Mononuclear cell (primary cell): ENCODE measurements at regions not wholly inside any gene's neighbourhood (a gene's known extent, or its start where the extent isn't known, plus 50 kb on each side); places are given as distances from the start of the nearest gene placed in this dataset.

Experiments used
- H3K27me3 ChIP-seq: 2 replicates; pipeline ENCODE4 v1.6.0; 2011; ENCODE audit warnings: low read length, control low read depth; ENCODE audit not compliant: insufficient read depth
- H3K4me1 ChIP-seq: 2 replicates; pipeline ENCODE4 v1.5.1; 2011; ENCODE audit warnings: mild to moderate bottlenecking, low read length, control low read depth; ENCODE audit not compliant: insufficient read depth
- H3K4me3 ChIP-seq: 2 replicates; pipeline ENCODE4 v1.5.1; 2011; ENCODE audit warnings: mild to moderate bottlenecking, low read length, moderate library complexity
- H3K9me3 ChIP-seq: 2 replicates; pipeline ENCODE4 v1.5.1; 2011; ENCODE audit warnings: low read depth, mild to moderate bottlenecking, control low read depth, low read length

DNA sequence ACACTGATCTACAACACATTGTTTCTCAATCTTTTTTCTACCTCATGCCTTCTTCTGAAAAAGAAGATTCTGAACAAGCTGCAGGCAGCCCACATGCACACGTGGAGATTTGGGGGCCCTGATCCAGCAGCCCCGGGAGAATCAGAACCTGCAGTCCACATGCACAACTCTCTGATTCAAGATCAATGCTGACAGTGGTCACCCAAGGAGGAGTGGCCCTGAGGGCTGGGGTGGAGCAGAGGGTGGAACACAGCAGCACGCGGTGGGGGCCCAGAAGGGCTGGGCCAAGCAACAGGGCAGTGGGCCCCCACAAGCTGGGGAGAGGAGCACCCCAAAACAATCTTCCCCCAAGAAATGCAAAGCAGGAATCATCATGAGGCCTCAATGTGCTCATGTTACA lies 202.1 kb upstream of the NSMCE3 start:
- no peaks in the 10 kb centered on the region for H3K4me1 ChIP-seq
- no peaks in the 10 kb centered on the region for H3K27me3 ChIP-seq
- no peaks in the 10 kb centered on the region for H3K9me3 ChIP-seq
- no peak overlapping the region for H3K4me3 ChIP-seq

DNA sequence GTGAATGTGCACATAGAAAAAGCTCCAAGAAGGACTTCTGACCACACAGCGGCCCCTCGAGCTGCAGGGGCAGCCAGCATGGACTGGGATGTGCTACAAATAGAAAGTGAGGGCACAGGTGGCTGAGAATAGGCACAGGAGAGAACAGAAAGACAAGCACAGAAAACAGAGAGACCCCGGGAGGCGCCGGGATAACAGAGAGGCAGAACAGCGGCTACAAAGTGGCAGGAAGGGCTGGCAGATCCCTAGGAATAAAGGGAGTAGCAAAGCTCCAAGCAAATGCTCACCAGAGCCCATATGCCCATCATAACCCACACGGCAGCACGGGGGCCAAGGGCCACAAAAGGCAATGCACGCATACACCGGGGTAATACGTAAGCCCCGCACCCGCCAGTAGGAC lies 201.7 kb upstream of the NSMCE3 start:
- Histone ChIP-seq H3K9me3 (no peaks in the 10 kb centered on the region), H3K4me3 (no peak overlapping the region), H3K27me3 (no peaks in the 10 kb centered on the region), H3K4me1 (no peaks in the 10 kb centered on the region)

DNA sequence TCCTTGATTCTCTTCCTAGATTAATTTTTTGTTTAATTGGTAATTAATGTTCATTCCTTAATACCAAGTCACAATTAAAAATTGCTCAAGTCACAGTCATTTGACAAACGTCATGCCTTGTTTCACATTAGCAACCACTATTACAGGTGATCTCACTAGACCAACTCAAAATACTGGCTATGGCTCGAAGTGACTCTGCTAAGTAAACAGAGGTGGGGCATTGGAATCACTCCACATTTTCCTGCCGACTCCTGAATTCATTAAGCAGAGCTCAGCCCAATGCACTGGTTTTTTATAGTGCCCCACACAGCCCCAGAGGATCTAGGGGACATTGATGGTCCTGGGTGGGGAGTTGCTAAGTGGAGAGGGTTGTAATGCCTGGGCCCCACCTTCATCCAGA lies 201.2 kb upstream of the NSMCE3 start:
- no peaks in the 10 kb centered on the region for H3K27me3 ChIP-seq
- H3K4me1 ChIP-seq: no peaks in the 10 kb centered on the region
- H3K4me3 ChIP-seq: no peak overlapping the region
- no peaks in the 10 kb centered on the region for H3K9me3 ChIP-seq

DNA sequence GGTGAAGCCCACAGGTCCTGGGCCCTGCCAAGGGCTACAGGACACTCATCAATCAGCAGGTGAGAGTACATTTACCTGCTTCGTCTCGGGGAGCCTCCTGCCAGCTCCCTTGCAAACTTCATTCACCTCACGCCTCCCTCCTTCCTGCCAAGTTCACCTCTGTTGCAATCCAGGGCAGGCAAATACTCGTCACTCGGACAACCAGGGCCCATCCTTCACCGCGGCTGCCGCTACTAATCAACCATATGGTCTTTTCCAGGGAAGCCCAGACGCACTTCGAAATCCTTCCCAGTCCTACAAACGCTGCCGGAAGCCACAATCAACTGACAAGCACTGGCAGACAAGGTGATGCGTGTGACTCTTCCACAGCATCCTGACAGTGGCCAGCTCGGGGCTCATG lies 200.7 kb upstream of the NSMCE3 start:
- Histone ChIP-seq H3K9me3 (no peaks in the 10 kb centered on the region), H3K4me1 (no peaks in the 10 kb centered on the region), H3K27me3 (no peaks in the 10 kb centered on the region), H3K4me3 (no peak overlapping the region)

DNA sequence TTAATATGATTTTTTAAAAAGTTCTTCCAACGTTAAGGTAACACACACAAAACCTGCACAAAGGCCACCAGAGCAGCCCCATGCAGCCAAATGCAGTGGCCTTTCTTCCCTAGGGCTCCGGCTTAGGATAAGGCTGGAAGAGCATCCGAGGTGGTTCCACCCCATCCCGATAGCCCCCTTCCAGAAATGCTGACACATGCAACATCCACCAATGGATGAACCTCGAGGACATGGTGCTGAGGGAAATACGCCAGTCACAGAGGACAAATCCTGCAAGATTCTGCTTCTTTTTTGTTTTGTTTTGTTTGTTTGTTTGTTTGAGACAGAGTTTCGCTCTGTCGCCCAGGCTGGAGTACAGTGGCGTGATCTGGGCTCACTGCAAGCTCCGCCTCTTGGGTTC lies 199.3 kb upstream of the NSMCE3 start:
- Histone ChIP-seq H3K4me3 (no peak overlapping the region), H3K9me3 (no peaks in the 10 kb centered on the region), H3K4me1 (no peaks in the 10 kb centered on the region), H3K27me3 (no peaks in the 10 kb centered on the region)

DNA sequence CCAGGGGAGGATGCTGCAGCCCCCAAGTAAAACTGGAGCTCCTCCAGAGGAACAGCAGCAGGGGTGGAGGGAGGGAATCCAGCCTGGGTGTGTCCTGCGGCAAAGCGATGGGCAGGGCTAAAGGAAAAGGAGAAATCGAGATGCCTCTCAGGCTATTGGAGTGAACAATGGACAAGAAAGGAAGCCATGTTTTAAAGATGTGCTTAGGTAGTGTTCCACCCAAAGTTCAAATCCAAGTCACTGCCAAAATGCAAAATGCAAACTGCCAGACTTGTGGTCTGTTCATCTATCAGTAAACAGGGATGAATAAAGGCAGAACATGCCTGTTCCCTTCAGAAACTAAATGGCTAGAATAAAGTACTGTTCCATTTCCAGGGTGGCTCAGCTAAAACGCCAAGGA lies 197.5 kb upstream of the NSMCE3 start:
- H3K9me3 ChIP-seq: no peaks in the 10 kb centered on the region
- no peaks in the 10 kb centered on the region for H3K4me1 ChIP-seq
- no peaks in the 10 kb centered on the region for H3K27me3 ChIP-seq
- H3K4me3 ChIP-seq: no peak overlapping the region

DNA sequence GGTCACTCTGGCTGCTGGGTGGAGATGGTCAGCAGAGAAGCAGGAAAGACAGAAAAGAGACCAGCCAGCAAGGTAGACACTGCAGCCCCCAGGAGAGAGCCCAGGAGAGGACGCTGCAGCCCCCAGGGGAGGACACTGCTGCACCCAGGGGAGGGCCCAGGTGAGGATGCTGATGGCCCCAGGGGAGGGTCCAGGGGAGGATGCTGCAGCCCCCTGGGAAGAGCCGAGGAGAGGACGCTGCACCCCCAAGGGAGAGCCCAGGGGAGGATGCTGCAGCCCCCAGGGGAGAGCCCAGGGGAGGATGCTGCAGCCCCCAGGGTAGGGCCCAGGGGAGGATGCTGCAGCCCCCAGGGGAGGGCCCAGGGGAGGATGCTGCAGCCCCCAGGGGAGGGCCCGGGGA lies 196.7 kb upstream of the NSMCE3 start:
- Histone ChIP-seq H3K27me3 (no peaks in the 10 kb centered on the region), H3K9me3 (no peaks in the 10 kb centered on the region), H3K4me1 (no peaks in the 10 kb centered on the region), H3K4me3 (no peak overlapping the region)

DNA sequence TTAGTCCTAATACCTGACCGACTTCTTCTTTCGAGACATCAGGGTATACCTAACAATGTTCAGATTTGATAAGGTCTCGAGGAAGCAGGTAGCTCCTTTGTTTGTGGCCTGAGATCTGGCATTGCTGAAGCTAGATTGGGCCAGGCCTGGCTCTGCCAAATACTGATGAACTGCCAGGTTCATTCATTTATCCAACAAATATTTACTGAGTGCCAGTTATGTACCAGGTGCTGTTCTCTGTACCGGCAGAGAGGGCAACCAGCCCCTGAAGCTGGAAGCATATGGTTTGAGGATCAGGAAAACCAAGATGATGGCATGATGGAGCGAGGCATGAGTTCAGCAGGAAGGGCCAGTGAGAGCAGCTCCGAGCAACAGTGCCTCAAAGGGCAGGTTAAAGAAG lies 196.2 kb upstream of the NSMCE3 start:
- Histone ChIP-seq H3K4me3 (no peak overlapping the region), H3K4me1 (no peaks in the 10 kb centered on the region), H3K9me3 (no peaks in the 10 kb centered on the region), H3K27me3 (no peaks in the 10 kb centered on the region)

DNA sequence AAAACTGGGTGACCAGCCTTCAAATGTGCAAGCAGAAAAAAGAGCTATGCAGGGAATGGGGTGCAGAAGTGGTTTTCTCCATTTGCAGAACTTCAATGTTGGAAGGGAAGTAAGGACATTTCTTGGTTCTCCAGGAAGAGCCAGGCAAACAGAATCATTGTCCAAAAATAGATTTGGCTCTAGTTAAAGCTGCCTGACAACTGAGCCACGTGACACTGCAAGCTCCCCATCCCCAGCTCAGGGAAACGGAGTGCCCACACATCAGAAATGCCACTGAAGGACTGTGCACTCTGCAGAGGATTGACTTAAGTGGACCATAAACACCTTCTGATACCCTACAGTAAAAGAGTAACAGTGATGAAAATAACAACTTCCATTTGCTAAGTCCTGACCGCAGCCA lies 195.6 kb upstream of the NSMCE3 start:
- no peaks in the 10 kb centered on the region for H3K9me3 ChIP-seq
- no peaks in the 10 kb centered on the region for H3K27me3 ChIP-seq
- no peaks in the 10 kb centered on the region for H3K4me1 ChIP-seq
- H3K4me3 ChIP-seq: no peak overlapping the region

DNA sequence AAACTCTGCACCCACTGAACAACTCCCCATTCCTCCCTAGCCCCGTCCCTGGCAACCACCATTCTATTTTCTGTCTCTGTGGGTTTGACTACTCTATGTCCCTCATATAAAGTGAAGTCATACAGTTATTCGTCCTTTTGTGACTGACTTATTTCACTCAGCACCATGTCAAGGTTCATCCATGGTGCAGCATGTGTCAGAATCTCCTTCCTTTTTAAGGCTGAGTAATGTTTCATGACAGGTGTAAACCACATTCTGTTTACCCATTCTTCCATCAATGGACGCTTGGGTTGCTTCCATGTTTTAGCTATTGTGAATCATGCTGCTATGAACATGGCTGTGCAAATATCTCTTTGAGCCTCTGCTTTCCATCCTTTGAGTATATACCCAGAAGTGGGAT lies 192.3 kb upstream of the NSMCE3 start:
- no peaks in the 10 kb centered on the region for H3K9me3 ChIP-seq
- no peaks in the 10 kb centered on the region for H3K27me3 ChIP-seq
- no peaks in the 10 kb centered on the region for H3K4me1 ChIP-seq
- no peak overlapping the region for H3K4me3 ChIP-seq

DNA sequence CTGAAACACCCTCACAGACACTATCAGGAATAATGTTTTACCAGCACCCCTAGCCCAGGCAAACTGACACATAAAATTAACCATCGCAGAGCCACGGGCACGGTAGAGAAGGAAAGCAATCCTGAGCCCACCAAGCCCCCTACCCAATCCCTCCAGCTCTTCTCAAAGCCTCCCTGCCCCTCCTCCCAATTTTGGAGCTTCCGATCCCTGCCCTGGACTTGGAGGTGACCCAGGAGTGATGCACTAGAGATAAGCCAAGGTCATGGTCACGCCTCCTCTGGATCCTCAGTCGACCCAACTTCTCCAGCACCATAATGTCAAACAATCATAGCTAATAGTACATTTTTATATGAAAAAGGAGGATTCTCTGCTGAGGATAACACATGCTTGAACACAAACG lies 188.7 kb upstream of the NSMCE3 start:
- no peaks in the 10 kb centered on the region for H3K4me1 ChIP-seq
- H3K9me3 ChIP-seq: no peaks in the 10 kb centered on the region
- no peak overlapping the region for H3K4me3 ChIP-seq
- H3K27me3 ChIP-seq: no peaks in the 10 kb centered on the region

DNA sequence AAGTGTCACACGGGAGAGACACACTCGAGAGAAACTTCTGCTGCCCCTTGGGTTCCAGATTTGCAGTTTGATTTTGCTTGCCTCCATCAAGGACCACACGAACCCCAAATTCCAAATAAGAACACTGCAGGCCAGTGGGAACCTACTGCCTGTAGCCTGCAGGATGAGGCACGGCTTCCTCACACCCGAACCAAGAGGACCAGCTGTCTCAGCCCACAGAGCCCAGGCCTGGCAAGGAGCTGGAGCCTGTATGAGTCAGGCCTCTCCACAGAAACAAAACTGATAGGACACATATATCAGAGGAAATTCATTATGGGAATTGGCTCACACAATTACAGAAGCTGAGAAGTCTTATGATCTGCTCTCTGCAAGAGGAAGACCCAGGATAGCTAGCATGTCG lies 188.1 kb upstream of the NSMCE3 start:
- Histone ChIP-seq H3K4me3 (no peak overlapping the region), H3K9me3 (no peaks in the 10 kb centered on the region), H3K27me3 (no peaks in the 10 kb centered on the region), H3K4me1 (no peaks in the 10 kb centered on the region)

DNA sequence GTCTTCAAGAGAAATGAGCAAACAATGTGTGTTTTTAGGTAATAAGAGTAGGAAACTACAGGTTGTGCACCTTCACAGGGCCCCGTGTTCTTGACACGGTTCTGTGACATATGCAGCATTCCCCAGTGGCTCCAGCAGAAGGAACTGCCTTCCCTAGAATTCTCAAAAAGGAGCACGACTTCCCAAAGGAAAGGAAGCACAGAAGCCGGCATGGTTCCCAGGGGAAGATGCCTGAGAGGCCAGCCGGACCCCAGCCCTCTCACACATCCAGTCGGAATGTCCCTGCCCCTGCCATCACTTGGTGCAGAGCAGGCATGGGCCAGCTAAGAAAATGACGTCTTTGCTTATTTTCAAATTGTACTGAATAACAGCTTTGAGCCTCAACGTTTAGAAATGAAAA lies 187.3 kb upstream of the NSMCE3 start:
- H3K4me1 ChIP-seq: no peaks in the 10 kb centered on the region
- no peaks in the 10 kb centered on the region for H3K9me3 ChIP-seq
- no peak overlapping the region for H3K4me3 ChIP-seq
- no peaks in the 10 kb centered on the region for H3K27me3 ChIP-seq

DNA sequence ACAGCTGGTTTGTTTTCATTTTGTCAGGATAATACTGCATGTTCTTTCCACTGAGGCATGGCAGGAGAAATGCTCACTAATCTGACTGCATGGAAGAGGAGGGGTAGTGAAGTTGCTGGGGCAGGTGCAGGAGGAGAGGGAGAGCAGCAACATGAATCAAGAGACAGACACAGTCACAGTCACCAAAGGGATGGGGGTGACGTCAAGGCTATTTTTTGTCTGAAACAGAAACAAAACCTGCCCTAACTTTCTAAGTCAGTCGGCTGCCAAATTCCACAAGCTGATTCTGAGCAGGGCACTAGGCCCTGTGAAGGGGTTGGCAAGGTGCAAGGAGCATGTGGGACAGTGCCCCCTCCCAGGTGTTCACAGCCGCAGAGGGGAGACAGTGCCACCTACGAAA lies 186.6 kb upstream of the NSMCE3 start:
- H3K4me1 ChIP-seq: no peaks in the 10 kb centered on the region
- H3K9me3 ChIP-seq: no peaks in the 10 kb centered on the region
- no peaks in the 10 kb centered on the region for H3K27me3 ChIP-seq
- no peak overlapping the region for H3K4me3 ChIP-seq

DNA sequence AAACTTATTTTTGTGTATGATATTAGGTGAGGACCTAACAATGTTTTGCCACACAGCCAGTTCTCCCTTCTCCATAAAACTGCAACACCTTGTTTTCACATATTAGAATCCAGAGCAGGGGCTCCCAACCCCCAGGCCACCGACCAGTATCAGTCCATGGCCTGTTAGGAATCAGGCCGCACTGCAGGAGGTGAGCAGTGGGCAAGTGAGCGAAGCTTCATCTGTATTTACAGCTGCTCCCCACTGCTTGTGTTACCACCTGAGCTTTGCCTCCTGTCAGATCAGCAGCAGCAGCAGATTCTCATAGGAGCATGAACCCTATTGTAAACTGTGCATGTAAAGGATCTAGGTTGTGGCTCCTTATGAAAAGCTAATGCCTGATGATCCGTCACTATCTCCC lies 185.9 kb upstream of the NSMCE3 start:
- Histone ChIP-seq H3K4me1 (no peaks in the 10 kb centered on the region), H3K4me3 (no peak overlapping the region), H3K27me3 (no peaks in the 10 kb centered on the region), H3K9me3 (no peaks in the 10 kb centered on the region)

DNA sequence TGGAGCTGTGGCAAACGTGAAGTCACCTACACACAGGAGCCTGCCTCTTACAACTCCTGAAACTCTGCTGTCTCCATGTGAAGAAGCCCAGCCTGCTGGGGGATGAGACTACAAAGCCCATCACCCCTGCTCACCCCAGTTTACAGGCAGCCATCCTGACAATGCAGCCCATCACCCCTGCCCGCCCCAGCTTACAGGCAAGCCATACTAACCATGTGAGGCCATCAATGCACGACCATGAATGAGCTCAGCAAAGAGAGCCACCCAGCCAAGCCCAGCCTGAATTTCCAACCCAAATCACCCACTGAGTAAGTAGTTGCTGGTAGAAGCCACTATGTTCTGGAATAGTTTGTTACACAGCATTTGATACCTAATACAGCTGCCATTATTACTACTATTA lies 185.4 kb upstream of the NSMCE3 start:
- H3K27me3 ChIP-seq: no peaks in the 10 kb centered on the region
- no peaks in the 10 kb centered on the region for H3K9me3 ChIP-seq
- H3K4me3 ChIP-seq: no peak overlapping the region
- H3K4me1 ChIP-seq: no peaks in the 10 kb centered on the region

DNA sequence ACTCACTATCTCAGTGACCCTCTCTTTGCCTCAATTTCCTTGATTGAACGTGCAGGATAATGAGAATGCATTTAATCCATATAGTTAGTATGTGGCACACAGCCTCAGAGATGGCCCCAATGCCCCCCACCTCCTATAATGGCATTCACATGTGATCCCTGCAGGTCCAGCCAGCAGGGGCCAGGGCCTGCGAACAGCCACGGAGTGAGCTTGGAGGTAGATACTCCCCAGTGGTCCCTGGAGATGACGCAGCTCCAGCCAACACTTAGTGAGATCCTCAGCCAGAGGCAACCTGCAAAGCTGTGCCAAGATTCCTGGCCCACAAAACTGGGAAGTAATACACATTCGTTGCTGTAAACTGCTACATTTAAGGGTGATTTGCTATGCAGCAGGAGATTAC lies 184.9 kb upstream of the NSMCE3 start:
- Histone ChIP-seq H3K27me3 (no peaks in the 10 kb centered on the region), H3K9me3 (no peaks in the 10 kb centered on the region), H3K4me3 (no peak overlapping the region), H3K4me1 (no peaks in the 10 kb centered on the region)
